ENCODE measurements at regions not wholly inside any gene's neighbourhood (a gene's known extent, or its start where the extent isn't known, plus 50 kb on each side); places are given as distances from the start of the nearest gene placed in this dataset.

GRCh38 chr9:19946441-19947109 is 157.7 kb upstream of the SLC24A2 start:
- DNase-seq (ENCODE audit: low read depth in 6 of 9, low spot score in 9 of 9): no peak
- 56% methylated on average over 4 of the region's 4 CpGs for WGBS
- Histone ChIP-seq H3K4me3 (ENCODE audit: low read length in 2 of 2) (no peak overlapping the region), H3K4me1 (ENCODE audit: control insufficient read depth in 2 of 2, insufficient read depth in 2 of 2, low read length in 2 of 2) (no peaks in the 10 kb centered on the region), H3K27me3 (ENCODE audit: control insufficient read depth in 2 of 2, insufficient read depth in 1 of 2, low read length in 1 of 2) (no peaks in the 10 kb centered on the region), H3K36me3 (ENCODE audit: control insufficient read depth in 2 of 2, insufficient read depth in 2 of 2, low read length in 1 of 2) (no peaks in the 10 kb centered on the region), H3K9me3 (ENCODE audit: control insufficient read depth in 2 of 2, insufficient read depth in 1 of 2, low read length in 1 of 2) (no peaks in the 10 kb centered on the region), H3K27ac (ENCODE audit: low read depth in 1 of 2, low read length in 1 of 2) (no peak overlapping the region)

- 75% methylated on average over 2 of the region's 2 CpGs for whole genome bisulfite sequencing
- Histone ChIP-seq H3K4me1 (ENCODE audit: control insufficient read depth in 2 of 2, insufficient read depth in 2 of 2, low read length in 2 of 2) (no peaks in the 10 kb centered on the region), H3K27me3 (ENCODE audit: control insufficient read depth in 2 of 2, insufficient read depth in 1 of 2, low read length in 1 of 2) (no peaks in the 10 kb centered on the region), H3K36me3 (ENCODE audit: control insufficient read depth in 2 of 2, insufficient read depth in 2 of 2, low read length in 1 of 2) (no peaks in the 10 kb centered on the region), H3K27ac (ENCODE audit: low read depth in 1 of 2, low read length in 1 of 2) (no peak overlapping the region), H3K4me3 (ENCODE audit: low read length in 2 of 2) (no peak overlapping the region), H3K9me3 (ENCODE audit: control insufficient read depth in 2 of 2, insufficient read depth in 1 of 2, low read length in 1 of 2) (no peaks in the 10 kb centered on the region)
- DNase-seq (ENCODE audit: low read depth in 6 of 9, low spot score in 9 of 9): no peak
These were observed 153.0 kb upstream of the SLC24A2 start for GRCh38 chr9:19941874-19942273.

GRCh38 chr9:19940811-19941535 is 152.1 kb upstream of the SLC24A2 start:
- Histone ChIP-seq H3K9me3 (ENCODE audit: control insufficient read depth in 2 of 2, insufficient read depth in 1 of 2, low read length in 1 of 2) (no peaks in the 10 kb centered on the region), H3K27ac (ENCODE audit: low read depth in 1 of 2, low read length in 1 of 2) (no peak overlapping the region), H3K36me3 (ENCODE audit: control insufficient read depth in 2 of 2, insufficient read depth in 2 of 2, low read length in 1 of 2) (no peaks in the 10 kb centered on the region), H3K4me1 (ENCODE audit: control insufficient read depth in 2 of 2, insufficient read depth in 2 of 2, low read length in 2 of 2) (no peaks in the 10 kb centered on the region), H3K4me3 (ENCODE audit: low read length in 2 of 2) (no peak overlapping the region), H3K27me3 (ENCODE audit: control insufficient read depth in 2 of 2, insufficient read depth in 1 of 2, low read length in 1 of 2) (no peaks in the 10 kb centered on the region)
- WGBS: 96% methylated on average over 2 of the region's 2 CpGs
- no peak for DNase-seq (ENCODE audit: low read depth in 6 of 9, low spot score in 9 of 9)

GRCh38 chr9:19939734-19940278 is 151.0 kb upstream of the SLC24A2 start:
- no peak for DNase-seq (ENCODE audit: low read depth in 6 of 9, low spot score in 9 of 9)
- peaks cover 0 to under 1% of the 10 kb centered on the region in 2 donors for H3K4me1 ChIP-seq (ENCODE audit: control insufficient read depth in 2 of 2, insufficient read depth in 2 of 2, low read length in 2 of 2)
- no peaks in the 10 kb centered on the region for H3K9me3 ChIP-seq (ENCODE audit: control insufficient read depth in 2 of 2, insufficient read depth in 1 of 2, low read length in 1 of 2)
- WGBS: 67% methylated on average over 5 of the region's 5 CpGs
- H3K4me3 ChIP-seq (ENCODE audit: low read length in 2 of 2): no peak overlapping the region
- no peaks in the 10 kb centered on the region for H3K36me3 ChIP-seq (ENCODE audit: control insufficient read depth in 2 of 2, insufficient read depth in 2 of 2, low read length in 1 of 2)
- no peak overlapping the region for H3K27ac ChIP-seq (ENCODE audit: low read depth in 1 of 2, low read length in 1 of 2)
- no peaks in the 10 kb centered on the region for H3K27me3 ChIP-seq (ENCODE audit: control insufficient read depth in 2 of 2, insufficient read depth in 1 of 2, low read length in 1 of 2)

- DNase-seq (ENCODE audit: low read depth in 6 of 9, low spot score in 9 of 9): no peak
These were observed 150.3 kb upstream of the SLC24A2 start for GRCh38 chr9:19938990-19939733.

GRCh38 chr9:19937121-19937520 is 148.3 kb upstream of the SLC24A2 start:
- no peaks in the 10 kb centered on the region for H3K9me3 ChIP-seq (ENCODE audit: control insufficient read depth in 2 of 2, insufficient read depth in 1 of 2, low read length in 1 of 2)
- H3K36me3 ChIP-seq (ENCODE audit: control insufficient read depth in 2 of 2, insufficient read depth in 2 of 2, low read length in 1 of 2): no peaks in the 10 kb centered on the region
- DNase-seq (ENCODE audit: low read depth in 6 of 9, low spot score in 9 of 9): no peak
- H3K4me3 ChIP-seq (ENCODE audit: low read length in 2 of 2): no peak overlapping the region
- no peak overlapping the region for H3K27ac ChIP-seq (ENCODE audit: low read depth in 1 of 2, low read length in 1 of 2)
- peaks cover 0 to 8% of the 10 kb centered on the region in 2 donors for H3K27me3 ChIP-seq (ENCODE audit: control insufficient read depth in 2 of 2, insufficient read depth in 1 of 2, low read length in 1 of 2)
- 93% methylated on average over 1 of the region's 1 CpG for WGBS
- peaks cover 0 to 3% of the 10 kb centered on the region in 2 donors for H3K4me1 ChIP-seq (ENCODE audit: control insufficient read depth in 2 of 2, insufficient read depth in 2 of 2, low read length in 2 of 2)

More at GRCh38 chr9:19938990-19939733, 150.3 kb upstream of the SLC24A2 start:
- Histone ChIP-seq H3K36me3 (ENCODE audit: control insufficient read depth in 2 of 2, insufficient read depth in 2 of 2, low read length in 1 of 2) (no peaks in the 10 kb centered on the region), H3K4me3 (ENCODE audit: low read length in 2 of 2) (no peak overlapping the region), H3K27me3 (ENCODE audit: control insufficient read depth in 2 of 2, insufficient read depth in 1 of 2, low read length in 1 of 2) (peaks cover 0 to 6% of the 10 kb centered on the region in 2 donors), H3K9me3 (ENCODE audit: control insufficient read depth in 2 of 2, insufficient read depth in 1 of 2, low read length in 1 of 2) (no peaks in the 10 kb centered on the region), H3K27ac (ENCODE audit: low read depth in 1 of 2, low read length in 1 of 2) (no peak overlapping the region), H3K4me1 (ENCODE audit: control insufficient read depth in 2 of 2, insufficient read depth in 2 of 2, low read length in 2 of 2) (peaks cover 0 to 3% of the 10 kb centered on the region in 2 donors)
- 97% methylated on average over 6 of the region's 6 CpGs for WGBS

- H3K4me1 ChIP-seq (ENCODE audit: control insufficient read depth in 2 of 2, insufficient read depth in 2 of 2, low read length in 2 of 2): peaks cover 0 to 3% of the 10 kb centered on the region in 2 donors
- no peak overlapping the region for H3K27ac ChIP-seq (ENCODE audit: low read depth in 1 of 2, low read length in 1 of 2)
- no peaks in the 10 kb centered on the region for H3K36me3 ChIP-seq (ENCODE audit: control insufficient read depth in 2 of 2, insufficient read depth in 2 of 2, low read length in 1 of 2)
- peaks cover 0 to 8% of the 10 kb centered on the region in 2 donors for H3K27me3 ChIP-seq (ENCODE audit: control insufficient read depth in 2 of 2, insufficient read depth in 1 of 2, low read length in 1 of 2)
- no peak overlapping the region for H3K4me3 ChIP-seq (ENCODE audit: low read length in 2 of 2)
- DNase-seq (ENCODE audit: low read depth in 6 of 9, low spot score in 9 of 9): no peak
- H3K9me3 ChIP-seq (ENCODE audit: control insufficient read depth in 2 of 2, insufficient read depth in 1 of 2, low read length in 1 of 2): no peaks in the 10 kb centered on the region
- 0% methylated on average over 1 of the region's 1 CpG for WGBS
These were observed 147.8 kb upstream of the SLC24A2 start for GRCh38 chr9:19936598-19936997.

GRCh38 chr9:19935422-19935821 is 146.6 kb upstream of the SLC24A2 start:
- Histone ChIP-seq H3K4me3 (ENCODE audit: low read length in 2 of 2) (no peak overlapping the region), H3K27ac (ENCODE audit: low read depth in 1 of 2, low read length in 1 of 2) (no peak overlapping the region), H3K9me3 (ENCODE audit: control insufficient read depth in 2 of 2, insufficient read depth in 1 of 2, low read length in 1 of 2) (no peaks in the 10 kb centered on the region), H3K4me1 (ENCODE audit: control insufficient read depth in 2 of 2, insufficient read depth in 2 of 2, low read length in 2 of 2) (peaks cover 0 to 3% of the 10 kb centered on the region in 2 donors), H3K27me3 (ENCODE audit: control insufficient read depth in 2 of 2, insufficient read depth in 1 of 2, low read length in 1 of 2) (peaks cover 0 to 8% of the 10 kb centered on the region in 2 donors), H3K36me3 (ENCODE audit: control insufficient read depth in 2 of 2, insufficient read depth in 2 of 2, low read length in 1 of 2) (no peaks in the 10 kb centered on the region)
- DNase-seq (ENCODE audit: low read depth in 6 of 9, low spot score in 9 of 9): no peak
- 96% methylated on average over 4 of the region's 4 CpGs for WGBS

Measured in thymus (tissue), 11 donors.